SK-N-SH (cell line): ENCODE measurements at regions not wholly inside any gene's neighbourhood (a gene's known extent, or its start where the extent isn't known, plus 50 kb on each side); places are given as distances from the start of the nearest gene placed in this dataset.

ENCODE experiments used
- CTCF ChIA-PET: fragments of 300-600, 350-600 bp; formaldehyde crosslinking; extraction: SDS; loops from one replicate; lab custom pipeline; 2021; lab: Yijun Ruan, JAX
- POLR2A ChIA-PET: fragments of 350-600 bp; sonication (Branson Sonifier 250); formaldehyde crosslinking; extraction: SDS; loops from one replicate; lab custom pipeline; 2020; ENCODE audit warnings: antibody characterized with exemption, inconsistent platforms; lab: Yijun Ruan, JAX
- DNase-seq: peaks from one replicate; pipeline ENCODE4 v3.0.0; 2012
- H2AFZ ChIP-seq: fragments of 200-600 bp; sonication (generic); 2 replicates; pipeline ENCODE4 v1.8.1; 2016; ENCODE audit warnings: antibody characterized with exemption, mild to moderate bottlenecking, low read depth
- H3F3A ChIP-seq: fragments of 200-600 bp; sonication (generic); replicated peaks from 2 replicates; pipeline ENCODE3; 2016; ENCODE audit warnings: antibody characterized with exemption, mild to moderate bottlenecking; ENCODE audit not compliant: insufficient read depth
- H3K27ac ChIP-seq, 2 experiments: fragments of 200-500 bp in 1 of 2; fragments of 200-600 bp in 1 of 2; sonication (Bioruptor generic) in 1 of 2; sonication (generic), shearing (Covaris generic) in 1 of 2; 2 replicates each; pipeline versions ENCODE4 v1.5.1 to v1.6.1; 2014 to 2016; ENCODE audit warnings: low read depth in 2 of 2, inconsistent platforms in 1 of 2, low read length in 1 of 2, mild to moderate bottlenecking in 1 of 2, mixed read lengths in 1 of 2
- H3K27me3 ChIP-seq: fragments of 200-600 bp; sonication (generic), shearing (Covaris generic); 2 replicates; pipeline ENCODE4 v1.6.1; 2016; ENCODE audit warnings: mixed run types; ENCODE audit not compliant: insufficient read depth
- H3K36me3 ChIP-seq, 2 experiments: fragments of 200-500 bp in 1 of 2; fragments of 200-600 bp in 1 of 2; sonication (Bioruptor generic) in 1 of 2; sonication (generic) in 1 of 2; replicated peaks in 1 of 2; 2 replicates each; pipeline versions ENCODE3 to v1.5.1; 2014 to 2016; ENCODE audit warnings: low read length in 1 of 2, mild to moderate bottlenecking in 1 of 2; ENCODE audit not compliant: insufficient read depth in 2 of 2, control insufficient read depth in 1 of 2
- H3K4me1 ChIP-seq, 2 experiments: fragments of 200-500 bp in 1 of 2; fragments of 200-600 bp in 1 of 2; sonication (Bioruptor generic) in 1 of 2; sonication (generic), shearing (Covaris generic) in 1 of 2; 2 replicates each; pipeline versions ENCODE4 v1.5.1 to v1.6.1; 2014 to 2016; ENCODE audit warnings: low read depth in 1 of 2, low read length in 1 of 2, mixed run types in 1 of 2; ENCODE audit not compliant: insufficient read depth in 2 of 2, control insufficient read depth in 1 of 2
- H3K4me2 ChIP-seq: fragments of 200-600 bp; sonication (generic), shearing (Covaris generic); 2 replicates; pipeline ENCODE4 v1.6.1; 2017; ENCODE audit warnings: mixed run types
- H3K4me3 ChIP-seq, 2 experiments: fragments of 200-500 bp in 1 of 2; fragments of 200-600 bp in 1 of 2; sonication (Bioruptor generic) in 1 of 2; sonication (generic), shearing (Covaris generic) in 1 of 2; 2 replicates each; pipeline versions ENCODE4 v1.5.1 to v1.8.1; 2014 to 2016; ENCODE audit warnings: low read depth in 2 of 2, inconsistent platforms in 1 of 2, low read length in 1 of 2, mild to moderate bottlenecking in 1 of 2, mixed read lengths in 1 of 2, moderate library complexity in 1 of 2
- H3K79me2 ChIP-seq: fragments of 200-600 bp; sonication (generic); 2 replicates; pipeline ENCODE4 v1.8.1; 2017; ENCODE audit warnings: mild to moderate bottlenecking; ENCODE audit not compliant: insufficient read depth
- H3K9ac ChIP-seq: fragments of 200-600 bp; sonication (generic); 2 replicates; pipeline ENCODE4 v1.6.1; 2017; ENCODE audit warnings: mixed run types
- H3K9me2 ChIP-seq: fragments of 200-600 bp; sonication (generic); 2 replicates; pipeline ENCODE4 v1.6.1; 2017; ENCODE audit warnings: mixed run types
- H3K9me3 ChIP-seq: fragments of 200-600 bp; sonication (generic); 2 replicates; pipeline ENCODE4 v1.6.1; 2017; ENCODE audit warnings: mixed run types, mild to moderate bottlenecking, moderate library complexity
- H4K20me1 ChIP-seq: fragments of 200-600 bp; sonication (generic); 2 replicates; pipeline ENCODE4 v1.6.1; 2017; ENCODE audit warnings: mild to moderate bottlenecking, mixed run types; ENCODE audit not compliant: insufficient read depth
- ELF1 ChIP-seq: IDR thresholded peaks from 2 replicates; pipeline ENCODE4 v1.4.0; 2012
- EP300 ChIP-seq, 2 experiments: IDR thresholded peaks; 2 replicates each; pipeline versions ENCODE4 v1.4.0 to v1.6.1; 2012; ENCODE audit warnings: borderline replicate concordance in 1 of 2, low read depth in 1 of 2, low read length in 1 of 2
- FOXJ3 ChIP-seq: sonication (generic); formaldehyde crosslinking; IDR thresholded peaks from 2 replicates; pipeline ENCODE4 v1.5.1; 2020; ENCODE audit warnings: mild to moderate bottlenecking, missing genetic modification reagents
- GABPA ChIP-seq: IDR thresholded peaks from 2 replicates; pipeline ENCODE4 v1.4.0; 2012; ENCODE audit warnings: low read depth, mild to moderate bottlenecking
- GATA2 ChIP-seq: sonication (generic); formaldehyde crosslinking; IDR thresholded peaks from 2 replicates; pipeline ENCODE4 v1.5.0; 2020; ENCODE audit warnings: mild to moderate bottlenecking, missing genetic modification reagents
- IRF3 ChIP-seq: fragments of 150-350 bp; IDR thresholded peaks from 2 replicates; pipeline ENCODE4 v1.6.1; 2016; ENCODE audit warnings: mild to moderate bottlenecking, low read depth, low read length
- JUND ChIP-seq: IDR thresholded peaks from 2 replicates; pipeline ENCODE4 v1.4.0; 2012
- MXI1 ChIP-seq: IDR thresholded peaks from 2 replicates; pipeline ENCODE4 v1.6.1; 2012; ENCODE audit warnings: mild to moderate bottlenecking, low read depth, low read length, improper control_type of control experiment
- NRF1 ChIP-seq: IDR thresholded peaks from 2 replicates; pipeline ENCODE4 v1.6.1; 2012; ENCODE audit warnings: low read depth, mild to moderate bottlenecking, low read length
- RCOR1 ChIP-seq: fragments of 150-350 bp; IDR thresholded peaks from 2 replicates; pipeline ENCODE4 v1.6.1; 2017; ENCODE audit warnings: antibody characterized with exemption, low read length
- SIN3A ChIP-seq: IDR thresholded peaks from 2 replicates; pipeline ENCODE4 v1.6.1; 2012; ENCODE audit warnings: low read depth, mild to moderate bottlenecking, low read length, moderate library complexity, borderline replicate concordance
- SMC3 ChIP-seq: IDR thresholded peaks from 2 replicates; pipeline ENCODE4 v1.6.1; 2012; ENCODE audit warnings: low read depth, low read length, improper control_type of control experiment
- TEAD4 ChIP-seq: IDR thresholded peaks from 2 replicates; pipeline ENCODE4 v1.4.0; 2012; ENCODE audit warnings: mild to moderate bottlenecking, borderline replicate concordance; ENCODE audit not compliant: insufficient read depth
- WGBS: methylation state at CpG from one replicate; pipeline ENCODE4 v1.1.6; 2017; ENCODE audit warnings: low lambda C conversion rate; 5-methylcytosine and 5-hydroxymethylcytosine counted together
- TF ChIP-seq, protein P1 (sequence below): fragments of 200-600 bp; sonication (generic); IDR thresholded peaks from 2 replicates; pipeline ENCODE4 v1.6.1; 2017; ENCODE audit warnings: antibody characterized with exemption, mild to moderate bottlenecking, moderate library complexity
- TF ChIP-seq, protein P2 (sequence below): IDR thresholded peaks from 2 replicates; pipeline ENCODE4 v1.4.0; 2012; ENCODE audit warnings: low read depth, borderline replicate concordance
- TF ChIP-seq, protein P3 (sequence below): IDR thresholded peaks from 2 replicates; pipeline ENCODE4 v1.4.0; 2012; ENCODE audit warnings: low read depth

DNA sequence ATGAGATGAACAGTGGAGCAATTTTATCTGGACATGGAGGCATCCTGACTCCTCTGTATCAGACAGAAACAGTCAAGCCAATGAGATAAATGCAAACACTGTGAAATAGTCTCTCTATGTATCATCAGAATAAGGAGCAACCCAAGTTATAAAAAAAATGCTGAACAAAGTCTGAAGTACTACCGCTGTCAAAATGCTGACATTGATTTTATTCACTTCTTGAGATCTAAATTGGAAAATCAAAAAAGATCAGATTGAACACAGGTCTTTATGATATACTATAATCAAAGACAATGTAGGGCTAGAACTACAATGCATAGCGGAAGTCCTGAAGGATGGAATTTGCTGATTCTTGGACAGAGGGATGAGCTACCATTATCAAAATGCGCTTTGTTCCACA is 76.1 kb downstream of the FTHL17 start:
- H3K79me2 ChIP-seq: no peaks in the 10 kb centered on the region
- no peak for DNase-seq
- no peaks in the 10 kb centered on the region for H4K20me1 ChIP-seq
- H3K36me3 ChIP-seq: no peaks in the 10 kb centered on the region
- no peak overlapping the region for H3K27ac ChIP-seq
- no peaks in the 10 kb centered on the region for H3K9me3 ChIP-seq
- 41% methylated on average over 3 of the region's 3 CpGs for WGBS
- ChIA-PET CTCF (no interaction called here), POLR2A (no interaction called here)
- H3K4me1 ChIP-seq: no peaks in the 10 kb centered on the region; a peak in 1 of 4 replicates
- H3K27me3 ChIP-seq: no peaks in the 10 kb centered on the region; the same call in 1 of the 2 replicates
- no peak overlapping the region for H3K4me2 ChIP-seq
- TF ChIP-seq, protein P1, sequence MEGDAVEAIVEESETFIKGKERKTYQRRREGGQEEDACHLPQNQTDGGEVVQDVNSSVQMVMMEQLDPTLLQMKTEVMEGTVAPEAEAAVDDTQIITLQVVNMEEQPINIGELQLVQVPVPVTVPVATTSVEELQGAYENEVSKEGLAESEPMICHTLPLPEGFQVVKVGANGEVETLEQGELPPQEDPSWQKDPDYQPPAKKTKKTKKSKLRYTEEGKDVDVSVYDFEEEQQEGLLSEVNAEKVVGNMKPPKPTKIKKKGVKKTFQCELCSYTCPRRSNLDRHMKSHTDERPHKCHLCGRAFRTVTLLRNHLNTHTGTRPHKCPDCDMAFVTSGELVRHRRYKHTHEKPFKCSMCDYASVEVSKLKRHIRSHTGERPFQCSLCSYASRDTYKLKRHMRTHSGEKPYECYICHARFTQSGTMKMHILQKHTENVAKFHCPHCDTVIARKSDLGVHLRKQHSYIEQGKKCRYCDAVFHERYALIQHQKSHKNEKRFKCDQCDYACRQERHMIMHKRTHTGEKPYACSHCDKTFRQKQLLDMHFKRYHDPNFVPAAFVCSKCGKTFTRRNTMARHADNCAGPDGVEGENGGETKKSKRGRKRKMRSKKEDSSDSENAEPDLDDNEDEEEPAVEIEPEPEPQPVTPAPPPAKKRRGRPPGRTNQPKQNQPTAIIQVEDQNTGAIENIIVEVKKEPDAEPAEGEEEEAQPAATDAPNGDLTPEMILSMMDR: no peak
- TF ChIP-seq SIN3A (no peak), GATA2 (CRISPR knock-in tag) (no peak), EP300 (IDR thresholded peaks at IDR 0.05; ENCODE audit: borderline replicate concordance in 1 of 2, low read depth in 1 of 2, low read length in 1 of 2) (no peak), IRF3 (no peak)
- no peaks in the 10 kb centered on the region for H3K9me2 ChIP-seq
- H3K4me3 ChIP-seq: no peak overlapping the region
- H2AFZ ChIP-seq: no peak overlapping the region
- no peaks in the 10 kb centered on the region for H3F3A ChIP-seq
- no peak overlapping the region for H3K9ac ChIP-seq

- CTCF ChIA-PET: no interaction called here
- no peaks in the 10 kb centered on the region for H4K20me1 ChIP-seq
- DNase-seq: no peak
- H3F3A ChIP-seq: no peaks in the 10 kb centered on the region
- no peaks in the 10 kb centered on the region; the same call in 1 of the 2 replicates for H3K27me3 ChIP-seq
- H3K27ac ChIP-seq: no peak overlapping the region
- H3K9me2 ChIP-seq: no peaks in the 10 kb centered on the region
- H2AFZ ChIP-seq: no peak overlapping the region
- H3K4me2 ChIP-seq: no peak overlapping the region
- no peaks in the 10 kb centered on the region for H3K36me3 ChIP-seq
- no peaks in the 10 kb centered on the region; a peak in 1 of 4 replicates for H3K4me1 ChIP-seq
- H3K9me3 ChIP-seq: no peaks in the 10 kb centered on the region
- no peak for TF ChIP-seq NRF1
- TF ChIP-seq, protein P1: no peak
- no peak for TF ChIP-seq GATA2 (CRISPR knock-in tag)
- no peak for TF ChIP-seq JUND
- no peak for TF ChIP-seq GABPA
- no peak for TF ChIP-seq TEAD4
- no peak for TF ChIP-seq IRF3
- TF ChIP-seq ELF1: no peak
- TF ChIP-seq MXI1: no peak
- no peak for TF ChIP-seq SMC3
- TF ChIP-seq, protein P2, sequence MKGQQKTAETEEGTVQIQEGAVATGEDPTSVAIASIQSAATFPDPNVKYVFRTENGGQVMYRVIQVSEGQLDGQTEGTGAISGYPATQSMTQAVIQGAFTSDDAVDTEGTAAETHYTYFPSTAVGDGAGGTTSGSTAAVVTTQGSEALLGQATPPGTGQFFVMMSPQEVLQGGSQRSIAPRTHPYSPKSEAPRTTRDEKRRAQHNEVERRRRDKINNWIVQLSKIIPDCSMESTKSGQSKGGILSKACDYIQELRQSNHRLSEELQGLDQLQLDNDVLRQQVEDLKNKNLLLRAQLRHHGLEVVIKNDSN: no peak
- TF ChIP-seq SIN3A: no peak
- no peak for TF ChIP-seq FOXJ3 (CRISPR knock-in tag)
- no peak for TF ChIP-seq RCOR1
- TF ChIP-seq, protein P3, sequence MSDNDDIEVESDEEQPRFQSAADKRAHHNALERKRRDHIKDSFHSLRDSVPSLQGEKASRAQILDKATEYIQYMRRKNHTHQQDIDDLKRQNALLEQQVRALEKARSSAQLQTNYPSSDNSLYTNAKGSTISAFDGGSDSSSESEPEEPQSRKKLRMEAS: no peak
- no peak overlapping the region for H3K4me3 ChIP-seq
- no peaks in the 10 kb centered on the region for H3K79me2 ChIP-seq
- 18% methylated on average over 1 of the region's 1 CpG for WGBS
- POLR2A ChIA-PET: no interaction called here
- no peak overlapping the region for H3K9ac ChIP-seq
Observed at GRCh38 chrX:30995060-30995700, 76.7 kb downstream of the FTHL17 start.
